SU-DHL-6 (cell line): ENCODE measurements at regions not wholly inside any gene's neighbourhood (a gene's known extent, or its start where the extent isn't known, plus 50 kb on each side); places are given as distances from the start of the nearest gene placed in this dataset.

ENCODE experiments used
- EZH2phosphoT487 ChIP-seq: fragments of 200-600 bp; sonication (generic), shearing (Covaris generic); conservative IDR thresholded peaks from 2 replicates; pipeline ENCODE4 v1.6.1; 2018; ENCODE audit warnings: mild to moderate bottlenecking, antibody characterized with exemption, low read length, moderate library complexity, mixed read lengths
- TF ChIP-seq, protein P1 (sequence below): fragments of 200-600 bp; sonication (generic); IDR thresholded peaks from one replicate; pipeline ENCODE4 v1.5.1; 2017; ENCODE audit warnings: antibody characterized with exemption, mild to moderate bottlenecking, low read length, moderate library complexity; ENCODE audit not compliant: insufficient read depth, poor library complexity, severe bottlenecking

DNA sequence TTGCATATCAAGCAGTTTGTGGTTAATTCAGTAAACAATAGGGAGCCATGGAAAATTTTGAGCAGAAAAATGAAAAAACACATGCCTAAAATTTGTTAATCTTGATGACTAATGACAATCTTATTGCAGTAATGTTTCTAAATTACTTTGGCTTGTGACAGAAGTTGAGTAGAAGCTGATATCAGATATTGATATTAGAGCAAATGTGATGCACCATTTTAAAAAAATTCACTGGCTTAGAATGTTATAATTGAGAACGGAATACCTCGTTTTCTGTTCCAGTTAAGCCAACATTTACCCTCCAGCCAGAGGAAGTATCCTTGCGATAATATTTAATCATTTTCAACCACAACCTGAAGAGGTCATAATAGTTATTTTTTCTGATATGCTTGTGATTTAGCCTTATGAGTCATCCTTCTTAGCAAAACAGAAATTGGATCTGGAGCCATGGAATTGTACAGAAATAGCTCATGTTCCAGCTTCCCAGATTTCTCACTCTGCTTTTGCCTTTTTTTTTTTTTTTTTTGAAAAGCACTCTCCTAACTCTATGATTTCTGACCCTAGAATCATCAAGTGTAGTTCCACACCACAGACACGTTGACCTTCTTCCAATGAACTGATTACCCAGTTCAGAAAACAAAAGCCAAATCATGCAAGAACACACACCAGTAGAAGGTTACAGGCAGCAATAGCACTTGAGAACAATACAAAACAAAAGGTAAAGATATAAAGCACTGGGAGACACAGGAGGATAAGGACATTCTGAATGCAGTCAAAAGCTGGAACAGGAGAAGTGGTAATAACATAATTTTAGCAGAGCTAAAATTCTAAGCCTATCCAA is 96.8 kb upstream of the PHYHIPL start:
- TF ChIP-seq, protein P1, sequence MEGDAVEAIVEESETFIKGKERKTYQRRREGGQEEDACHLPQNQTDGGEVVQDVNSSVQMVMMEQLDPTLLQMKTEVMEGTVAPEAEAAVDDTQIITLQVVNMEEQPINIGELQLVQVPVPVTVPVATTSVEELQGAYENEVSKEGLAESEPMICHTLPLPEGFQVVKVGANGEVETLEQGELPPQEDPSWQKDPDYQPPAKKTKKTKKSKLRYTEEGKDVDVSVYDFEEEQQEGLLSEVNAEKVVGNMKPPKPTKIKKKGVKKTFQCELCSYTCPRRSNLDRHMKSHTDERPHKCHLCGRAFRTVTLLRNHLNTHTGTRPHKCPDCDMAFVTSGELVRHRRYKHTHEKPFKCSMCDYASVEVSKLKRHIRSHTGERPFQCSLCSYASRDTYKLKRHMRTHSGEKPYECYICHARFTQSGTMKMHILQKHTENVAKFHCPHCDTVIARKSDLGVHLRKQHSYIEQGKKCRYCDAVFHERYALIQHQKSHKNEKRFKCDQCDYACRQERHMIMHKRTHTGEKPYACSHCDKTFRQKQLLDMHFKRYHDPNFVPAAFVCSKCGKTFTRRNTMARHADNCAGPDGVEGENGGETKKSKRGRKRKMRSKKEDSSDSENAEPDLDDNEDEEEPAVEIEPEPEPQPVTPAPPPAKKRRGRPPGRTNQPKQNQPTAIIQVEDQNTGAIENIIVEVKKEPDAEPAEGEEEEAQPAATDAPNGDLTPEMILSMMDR, result no peak
- TF ChIP-seq EZH2phosphoT487, result no peak
